ENCODE measurements at regions not wholly inside any gene's neighbourhood (a gene's known extent, or its start where the extent isn't known, plus 50 kb on each side); places are given as distances from the start of the nearest gene placed in this dataset.
"Not testable (repeated sequence)": the region's sequence is repeated elsewhere in the genome, so short reads cannot be mapped to it uniquely, and the experiment has no call there.

DNA sequence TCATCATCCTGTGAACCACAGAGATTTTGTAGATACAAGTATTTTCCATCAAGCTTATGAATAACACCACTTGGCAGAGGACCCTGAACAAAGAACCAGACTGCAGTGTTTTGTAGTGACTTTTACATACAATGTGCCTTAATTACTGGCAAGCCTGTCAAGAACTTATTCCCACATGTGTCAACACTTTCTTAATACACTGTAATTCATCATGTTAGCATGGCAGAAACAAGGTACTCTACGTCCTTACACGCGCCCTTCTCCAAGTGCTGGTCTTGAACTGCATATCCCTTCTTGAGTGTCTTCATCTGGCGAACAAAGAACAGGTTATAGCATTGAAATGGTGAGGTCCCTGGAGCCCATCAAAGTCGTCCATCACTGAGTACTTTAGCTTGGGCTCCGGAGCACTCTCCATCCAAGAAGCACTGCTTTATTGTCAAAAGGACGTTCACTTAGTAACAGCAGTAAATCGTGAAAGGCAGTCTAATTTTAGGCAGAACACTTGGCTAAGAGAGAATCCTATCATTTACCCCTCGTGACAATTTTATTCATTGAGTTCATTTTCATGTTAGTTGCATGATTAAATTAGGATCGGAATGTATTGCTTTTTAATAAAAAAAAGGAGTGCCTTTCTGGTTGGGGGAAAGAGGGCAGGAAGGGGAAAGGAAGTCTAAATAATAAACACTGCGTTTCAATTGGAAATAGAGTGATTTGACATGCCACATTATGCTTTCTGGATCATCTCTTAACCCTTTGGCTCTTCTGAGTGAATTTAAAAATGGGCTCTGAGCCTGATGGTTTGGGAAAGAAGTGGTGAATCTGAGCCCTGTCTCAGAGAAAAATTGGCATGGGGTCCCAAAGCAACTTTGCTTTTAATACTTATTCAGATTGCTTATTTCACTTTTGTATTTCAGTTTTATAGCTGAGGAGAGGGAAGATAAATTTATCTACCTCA is 376.1 kb downstream of the DLEU7 start:
- Mint-ChIP-seq H3K4me1 (ENCODE audit: low read depth) (no peaks in the 10 kb centered on the region), H3K9me3 (no peaks in the 10 kb centered on the region), H3K4me3 (no peak overlapping the region), H3K36me3 (no peaks in the 10 kb centered on the region), H3K27ac (no peak overlapping the region), H3K27me3 (no peaks in the 10 kb centered on the region)
- POLR2A ChIA-PET: no interaction called here
- CTCF ChIA-PET: no interaction called here
- DNase-seq: no peak
- intact Hi-C loops (cut with micrococcal nuclease): no loop called here

DNA sequence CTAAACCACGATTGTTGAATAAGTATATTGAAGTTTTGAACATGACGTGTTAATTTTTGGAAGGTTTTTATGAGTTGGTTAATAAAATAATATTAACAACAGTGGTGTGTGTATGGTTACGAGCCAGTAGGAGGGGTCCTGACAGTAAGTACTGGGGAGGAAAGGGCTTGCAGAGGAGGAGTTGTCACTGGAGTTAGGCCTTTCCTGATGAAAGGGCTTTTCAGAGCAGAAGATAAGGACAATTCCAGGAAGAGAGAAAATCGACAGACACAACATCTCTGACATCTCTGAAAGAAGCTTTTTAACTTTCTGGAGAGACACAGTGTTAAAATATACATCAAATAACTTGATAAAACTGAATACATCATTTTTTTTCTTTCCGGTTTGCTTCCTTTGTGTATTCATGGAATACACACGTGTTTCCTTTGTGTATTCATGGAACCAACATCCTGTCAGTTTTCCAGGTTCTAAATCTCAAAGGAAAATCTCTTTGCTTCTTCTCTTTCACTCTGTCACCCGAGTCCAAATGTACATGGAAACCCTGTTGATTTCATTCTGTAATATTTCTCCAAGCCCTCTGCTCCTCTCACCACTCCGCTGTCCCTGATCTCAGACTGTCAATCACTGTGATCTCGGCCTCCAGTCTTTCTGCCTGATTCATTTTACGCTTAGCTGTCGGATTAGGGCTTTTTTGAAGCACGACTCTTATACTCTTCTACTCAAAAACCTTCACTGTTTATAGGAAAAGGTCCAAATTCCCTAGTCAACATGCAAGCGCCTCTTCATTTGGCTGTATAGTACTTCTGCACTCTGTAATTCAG is 374.4 kb downstream of the DLEU7 start:
- H3K36me3 Mint-ChIP-seq: no peaks in the 10 kb centered on the region
- no peaks in the 10 kb centered on the region for H3K27me3 Mint-ChIP-seq
- no peak overlapping the region for H3K4me3 Mint-ChIP-seq
- no peak for DNase-seq
- ChIA-PET CTCF (no interaction called here), POLR2A (no interaction called here)
- no peaks in the 10 kb centered on the region for H3K9me3 Mint-ChIP-seq
- intact Hi-C loops (cut with micrococcal nuclease): no loop called here
- H3K27ac Mint-ChIP-seq: no peak overlapping the region
- no peaks in the 10 kb centered on the region for H3K4me1 Mint-ChIP-seq (ENCODE audit: low read depth)

DNA sequence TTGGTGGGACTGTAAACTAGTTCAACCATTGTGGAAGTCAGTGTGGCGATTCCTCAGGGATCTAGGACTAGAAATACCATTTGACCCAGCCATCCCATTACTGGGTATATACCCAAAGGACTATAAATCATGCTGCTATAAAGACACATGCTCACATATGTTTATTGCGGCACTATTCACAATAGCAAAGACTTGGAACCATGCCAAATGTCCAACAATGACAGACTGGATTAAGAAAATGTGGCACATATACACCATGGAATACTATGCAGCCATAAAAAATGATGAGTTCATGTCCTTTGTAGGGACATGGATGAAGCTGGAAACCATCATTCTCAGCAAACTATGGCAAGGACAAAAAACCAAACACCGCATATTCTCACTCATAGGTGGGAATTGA is 370.4 kb downstream of the DLEU7 start:
- POLR2A ChIA-PET; H3K36me3 Mint-ChIP-seq; H3K4me1 Mint-ChIP-seq (ENCODE audit: low read depth); intact Hi-C loops (cut with micrococcal nuclease); H3K9me3 Mint-ChIP-seq; H3K27me3 Mint-ChIP-seq; H3K4me3 Mint-ChIP-seq; H3K27ac Mint-ChIP-seq; CTCF ChIA-PET; DNase-seq: not testable (repeated sequence)

DNA sequence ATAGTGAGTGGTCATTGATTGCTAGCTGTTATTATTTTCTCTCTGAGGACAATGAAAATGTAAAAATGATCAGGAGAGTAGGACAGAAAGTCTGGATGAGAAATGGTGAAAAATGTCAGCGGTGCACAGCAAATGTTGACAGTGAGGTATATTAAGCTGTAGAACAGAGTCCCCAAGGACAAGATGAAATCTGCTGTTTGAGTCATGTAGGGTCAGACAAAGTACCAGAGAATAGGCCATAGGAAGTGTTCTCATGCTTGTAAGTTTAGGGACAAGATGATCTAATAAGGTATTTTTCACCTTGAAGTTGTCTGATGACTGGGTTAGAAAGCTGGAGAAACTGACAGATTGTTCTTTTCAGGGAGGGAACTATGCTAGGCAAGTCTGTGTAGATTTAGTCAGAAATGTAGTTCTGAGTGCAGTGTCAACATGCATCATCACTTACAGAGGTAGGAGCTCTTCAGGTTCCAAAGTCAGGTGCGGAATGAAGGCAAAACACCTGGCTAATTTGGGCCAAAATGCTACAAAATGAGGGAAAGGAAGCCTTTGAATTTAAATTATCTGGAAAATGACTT is 369.3 kb downstream of the DLEU7 start:
- no peak for DNase-seq
- Mint-ChIP-seq H3K27ac (no peak overlapping the region), H3K9me3 (no peaks in the 10 kb centered on the region), H3K27me3 (no peaks in the 10 kb centered on the region), H3K4me3 (no peak overlapping the region), H3K36me3 (no peaks in the 10 kb centered on the region), H3K4me1 (ENCODE audit: low read depth) (no peaks in the 10 kb centered on the region)
- CTCF ChIA-PET: no interaction called here
- intact Hi-C loops (cut with micrococcal nuclease): no loop called here
- POLR2A ChIA-PET: no interaction called here

DNA sequence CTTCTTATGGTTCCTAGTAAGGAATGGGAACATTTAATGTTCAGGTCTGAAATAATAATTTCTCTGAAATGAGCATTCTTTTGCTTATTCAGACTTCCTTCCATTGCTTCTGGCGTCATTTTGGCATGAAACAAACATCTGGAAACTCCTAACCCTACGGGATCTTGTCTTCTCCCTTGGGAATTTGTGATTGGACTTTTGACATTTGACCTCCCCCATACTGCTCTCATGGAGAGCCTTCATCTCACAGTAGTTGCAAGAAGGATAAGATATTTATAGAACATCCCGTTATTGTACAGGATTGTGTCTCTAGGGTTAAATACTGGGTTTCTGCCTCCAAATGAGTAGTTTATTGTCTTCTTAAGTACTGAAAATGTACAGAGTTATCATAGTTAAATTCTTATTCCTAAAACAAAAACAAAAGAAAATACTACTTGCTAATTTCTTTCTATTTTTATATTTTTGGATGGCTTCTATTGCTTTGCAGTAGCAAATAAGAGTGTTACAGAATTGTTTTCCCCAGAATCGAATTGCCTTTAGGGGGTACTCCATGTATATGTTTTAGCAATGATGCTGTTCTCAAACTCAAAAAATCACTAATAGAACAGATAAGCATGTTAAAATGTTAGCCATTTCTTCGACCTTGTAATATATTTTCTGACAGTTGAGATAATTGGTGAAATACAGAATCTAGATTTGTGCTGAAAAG is 366.8 kb downstream of the DLEU7 start:
- H3K4me3 Mint-ChIP-seq: no peak overlapping the region
- DNase-seq: no peak
- H3K27me3 Mint-ChIP-seq: no peaks in the 10 kb centered on the region
- no peaks in the 10 kb centered on the region for H3K36me3 Mint-ChIP-seq
- H3K9me3 Mint-ChIP-seq: no peaks in the 10 kb centered on the region
- ChIA-PET CTCF (no interaction called here), POLR2A (no interaction called here)
- no peak overlapping the region for H3K27ac Mint-ChIP-seq
- intact Hi-C loops (cut with micrococcal nuclease): no loop called here
- no peaks in the 10 kb centered on the region for H3K4me1 Mint-ChIP-seq (ENCODE audit: low read depth)

DNA sequence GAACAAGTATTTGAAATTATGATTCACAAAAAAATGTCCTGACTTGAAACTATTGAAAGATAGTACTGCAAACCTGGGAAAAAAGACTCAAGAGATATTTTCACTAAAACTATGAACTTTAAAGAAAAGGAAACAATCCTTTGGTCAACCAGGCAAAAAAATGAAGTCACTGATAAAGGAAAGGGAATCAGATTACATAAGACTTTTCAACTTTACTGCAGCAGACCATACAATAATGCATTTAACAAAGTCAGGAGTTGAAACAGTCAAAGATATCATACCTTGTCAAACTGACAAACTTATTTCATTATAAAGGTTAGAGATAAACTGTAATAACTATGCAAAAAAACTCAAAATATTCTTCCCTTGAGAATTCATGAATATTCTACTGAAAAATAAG is 361.6 kb downstream of the DLEU7 start:
- Mint-ChIP-seq H3K9me3 (no peaks in the 10 kb centered on the region), H3K27me3 (no peaks in the 10 kb centered on the region), H3K4me3 (no peak overlapping the region), H3K27ac (no peak overlapping the region), H3K4me1 (ENCODE audit: low read depth) (no peaks in the 10 kb centered on the region), H3K36me3 (no peaks in the 10 kb centered on the region)
- intact Hi-C loops (cut with micrococcal nuclease): no loop called here
- POLR2A ChIA-PET: no interaction called here
- DNase-seq: no peak
- CTCF ChIA-PET: no interaction called here

DNA sequence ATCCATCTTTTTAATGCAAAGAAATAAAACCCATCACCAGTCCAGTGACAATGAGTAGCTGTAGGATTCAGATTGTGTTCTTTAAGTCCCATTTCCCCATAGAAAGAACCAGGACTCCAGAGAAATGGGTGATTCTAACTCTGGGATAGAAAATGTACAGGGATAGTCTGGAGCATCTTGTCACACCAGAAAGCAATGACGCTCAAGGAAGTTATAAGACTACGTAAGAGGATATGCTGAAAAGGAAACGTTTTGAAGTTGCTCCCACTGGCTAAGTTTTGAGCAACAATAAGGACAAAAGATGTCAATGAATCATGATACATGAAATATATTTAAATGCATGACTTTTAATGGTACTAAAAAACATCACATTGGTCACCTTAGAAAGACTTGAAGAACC is 360.1 kb downstream of the DLEU7 start:
- no peaks in the 10 kb centered on the region for H3K4me1 Mint-ChIP-seq (ENCODE audit: low read depth)

DNA sequence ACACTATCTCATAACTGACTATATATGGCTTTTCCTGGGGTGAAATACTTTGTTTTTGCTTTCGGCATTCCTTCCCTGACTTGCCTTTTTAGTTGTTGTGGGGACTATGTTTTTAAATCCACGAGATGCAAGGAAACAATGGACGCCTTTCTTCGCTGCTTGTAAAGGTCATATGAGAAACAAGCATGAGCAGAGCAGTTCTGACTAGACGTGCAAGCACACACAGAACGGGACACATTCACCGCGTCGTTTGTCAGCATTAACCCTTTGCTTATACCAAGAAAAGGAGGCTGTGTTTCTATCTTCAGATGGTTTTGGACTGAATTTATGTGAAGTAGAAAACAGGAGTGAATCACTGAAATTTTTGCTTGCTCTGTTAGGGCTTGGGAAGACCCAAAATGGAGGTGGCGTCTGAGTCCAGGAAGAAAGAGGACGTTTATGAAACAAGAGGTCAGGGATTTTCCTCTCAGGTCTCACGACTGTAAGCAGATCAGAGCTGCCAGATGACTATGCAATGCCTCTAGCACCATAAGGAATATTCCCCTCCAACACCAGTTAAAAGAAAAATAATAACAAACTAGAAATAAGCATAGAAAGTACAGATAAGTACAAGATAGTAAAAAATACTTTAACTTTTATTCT is 358.9 kb downstream of the DLEU7 start:
- H3K4me3 Mint-ChIP-seq: no peak overlapping the region
- POLR2A ChIA-PET: no interaction called here
- no peak overlapping the region for H3K27ac Mint-ChIP-seq
- CTCF ChIA-PET: no interaction called here
- no peaks in the 10 kb centered on the region for H3K27me3 Mint-ChIP-seq
- no peaks in the 10 kb centered on the region for H3K9me3 Mint-ChIP-seq
- intact Hi-C loops (cut with micrococcal nuclease): no loop called here
- H3K36me3 Mint-ChIP-seq: no peaks in the 10 kb centered on the region
- DNase-seq: no peak
- H3K4me1 Mint-ChIP-seq (ENCODE audit: low read depth): no peaks in the 10 kb centered on the region

More for the DNA sequence above, 360.1 kb downstream of the DLEU7 start:
- ChIA-PET CTCF (interaction anchor here (0.5 kb wide), 1 partner anchor 186 kb away, joined by 3 read pairs; no protein-coding TSS in a partner anchor), POLR2A (no interaction called here)
- Mint-ChIP-seq H3K4me3 (no peak overlapping the region), H3K27me3 (no peaks in the 10 kb centered on the region), H3K36me3 (no peaks in the 10 kb centered on the region), H3K27ac (no peak overlapping the region), H3K9me3 (no peaks in the 10 kb centered on the region)
- DNase-seq: no peak
- intact Hi-C loops (cut with micrococcal nuclease): no loop called here

DNA sequence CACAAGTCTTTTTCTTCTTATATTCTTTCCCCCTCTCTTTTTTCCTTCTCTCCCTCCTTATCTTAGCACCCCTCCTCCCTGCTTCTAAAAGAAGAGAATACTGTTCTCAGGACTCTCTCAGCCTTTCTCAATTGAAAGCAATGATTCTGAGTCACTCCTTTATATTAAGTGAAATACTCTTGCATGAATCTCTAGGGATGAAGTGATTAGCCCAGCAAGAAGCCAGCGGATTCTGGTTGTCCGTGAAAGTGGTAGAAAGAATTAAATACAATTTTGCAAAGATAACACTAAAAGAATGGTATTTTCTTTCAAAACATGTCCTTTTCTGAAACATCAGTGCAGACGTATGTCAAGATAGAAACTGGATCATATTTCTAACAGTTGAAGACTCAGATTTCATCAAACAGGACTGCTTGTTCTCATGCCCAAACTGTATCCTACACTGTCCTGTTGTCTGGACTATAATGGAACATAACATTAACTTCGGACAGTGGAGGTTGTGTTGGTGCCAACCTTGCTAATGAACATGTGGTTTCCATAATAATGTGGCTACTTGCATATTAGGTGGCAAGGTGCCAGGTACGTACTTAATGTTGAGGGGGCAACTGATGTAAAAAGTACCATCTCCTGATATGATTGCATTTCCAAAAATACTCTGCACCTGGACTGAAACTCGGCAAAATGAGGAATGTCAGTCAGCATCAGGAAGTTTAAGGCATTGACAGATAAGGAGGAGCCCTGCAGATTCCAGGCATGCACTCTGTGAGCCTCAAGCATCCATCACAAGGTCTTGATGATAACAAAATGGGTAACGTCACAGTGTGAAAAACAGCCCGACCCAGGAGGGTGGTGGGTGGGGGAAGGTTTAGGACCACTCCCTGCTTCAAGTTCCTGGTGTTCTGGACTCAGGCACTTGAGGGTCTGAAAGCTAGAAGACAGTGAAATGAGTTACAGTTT is 357.2 kb downstream of the DLEU7 start:
- intact Hi-C loops (cut with micrococcal nuclease): no loop called here
- Mint-ChIP-seq H3K36me3 (no peaks in the 10 kb centered on the region), H3K4me1 (ENCODE audit: low read depth) (no peaks in the 10 kb centered on the region), H3K27me3 (no peaks in the 10 kb centered on the region), H3K27ac (no peak overlapping the region), H3K9me3 (no peaks in the 10 kb centered on the region), H3K4me3 (no peak overlapping the region)
- ChIA-PET CTCF (no interaction called here), POLR2A (no interaction called here)
- DNase-seq: no peak

DNA sequence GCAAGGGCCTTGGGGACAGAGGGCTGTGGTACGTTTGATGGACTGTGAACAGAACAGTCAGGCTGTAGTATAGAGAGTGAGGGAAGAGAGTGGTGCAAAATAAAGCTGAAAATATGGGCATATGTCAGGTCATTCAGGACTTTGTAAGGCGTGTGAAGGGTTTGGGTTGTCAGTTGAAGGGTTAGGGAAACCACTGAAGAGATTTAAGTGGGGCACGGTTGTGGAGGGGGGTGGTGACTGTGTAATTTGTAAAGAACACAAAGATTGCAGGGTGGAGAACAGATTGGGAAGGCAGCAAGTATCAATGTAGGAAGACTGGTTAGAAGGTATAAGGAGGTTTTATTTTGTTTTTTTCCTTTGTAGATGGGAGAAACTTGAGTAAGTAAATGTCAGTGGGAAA is 349.8 kb downstream of the DLEU7 start:
- Mint-ChIP-seq H3K36me3 (no peaks in the 10 kb centered on the region), H3K4me1 (ENCODE audit: low read depth) (no peaks in the 10 kb centered on the region), H3K4me3 (no peak overlapping the region), H3K27ac (no peak overlapping the region), H3K9me3 (no peaks in the 10 kb centered on the region), H3K27me3 (no peaks in the 10 kb centered on the region)
- CTCF ChIA-PET: interaction anchor here (0.7 kb wide), 1 partner anchor 71 kb away, joined by 4 read pairs; no protein-coding TSS in a partner anchor
- POLR2A ChIA-PET: no interaction called here
- DNase-seq: no peak
- intact Hi-C loops (cut with micrococcal nuclease): no loop called here

DNA sequence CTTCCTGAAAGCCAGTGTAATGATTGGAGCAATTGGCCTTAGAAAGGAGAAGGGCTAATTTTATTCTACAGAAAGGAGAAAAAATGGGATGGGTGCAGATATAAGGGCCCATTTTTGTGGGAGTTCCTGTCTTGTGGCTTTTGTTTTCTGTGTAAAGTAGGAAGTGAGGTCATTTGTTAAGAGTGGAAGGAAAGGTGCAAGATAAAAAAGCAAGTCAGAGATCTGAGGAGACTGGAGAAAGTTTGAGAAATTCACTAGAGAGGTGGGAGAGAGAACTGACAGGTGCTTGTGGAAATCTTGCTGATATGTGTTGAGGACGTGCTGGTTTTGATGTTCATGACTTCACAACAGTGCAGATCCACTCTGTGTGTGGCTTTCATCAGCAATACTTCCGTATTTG is 349.4 kb downstream of the DLEU7 start:
- Mint-ChIP-seq H3K27ac (no peak overlapping the region), H3K36me3 (no peaks in the 10 kb centered on the region), H3K4me1 (ENCODE audit: low read depth) (no peaks in the 10 kb centered on the region), H3K4me3 (no peak overlapping the region), H3K9me3 (no peaks in the 10 kb centered on the region), H3K27me3 (no peaks in the 10 kb centered on the region)
- CTCF ChIA-PET: no interaction called here
- intact Hi-C loops (cut with micrococcal nuclease): no loop called here
- no peak for DNase-seq
- POLR2A ChIA-PET: no interaction called here

All from activated CD4-positive, alpha-beta memory T cell treated with anti-CD3 and anti-CD28 coated beads for 36 hours (primary cell).